ENCODE measurements at regions not wholly inside any gene's neighbourhood (a gene's known extent, or its start where the extent isn't known, plus 50 kb on each side); places are given as distances from the start of the nearest gene placed in this dataset.

DNA sequence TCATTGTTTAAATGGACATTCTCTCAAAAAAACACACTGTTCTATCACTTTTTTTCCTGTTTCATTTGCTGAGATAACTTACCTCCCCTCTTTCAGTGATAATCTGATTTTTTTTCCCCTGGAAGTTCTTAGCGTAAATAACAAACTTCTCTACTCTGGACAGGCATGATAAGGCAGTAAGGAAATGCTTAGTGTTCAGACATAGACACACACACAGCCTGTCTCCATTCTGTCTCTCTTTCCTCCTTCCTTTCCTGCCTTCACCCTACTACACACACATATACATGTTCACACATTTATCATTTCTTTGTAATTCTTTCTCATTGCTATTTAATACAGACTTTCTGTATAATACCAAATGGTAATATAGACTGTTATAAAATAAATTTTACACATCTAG lies 470.8 kb upstream of the ROBO1 start:
- Histone ChIP-seq H3K4me3 (replicated peaks; ENCODE audit: low read depth, low read length) (no peak overlapping the region), H3K36me3 (ENCODE audit: control insufficient read depth, insufficient read depth, low read length) (no peaks in the 10 kb centered on the region), H3K27me3 (replicated peaks; ENCODE audit: control insufficient read depth, insufficient read depth, low read length) (no peaks in the 10 kb centered on the region)
- no peak for DNase-seq (ENCODE audit: extremely low read depth, insufficient read length)
- TF ChIP-seq, protein P1, sequence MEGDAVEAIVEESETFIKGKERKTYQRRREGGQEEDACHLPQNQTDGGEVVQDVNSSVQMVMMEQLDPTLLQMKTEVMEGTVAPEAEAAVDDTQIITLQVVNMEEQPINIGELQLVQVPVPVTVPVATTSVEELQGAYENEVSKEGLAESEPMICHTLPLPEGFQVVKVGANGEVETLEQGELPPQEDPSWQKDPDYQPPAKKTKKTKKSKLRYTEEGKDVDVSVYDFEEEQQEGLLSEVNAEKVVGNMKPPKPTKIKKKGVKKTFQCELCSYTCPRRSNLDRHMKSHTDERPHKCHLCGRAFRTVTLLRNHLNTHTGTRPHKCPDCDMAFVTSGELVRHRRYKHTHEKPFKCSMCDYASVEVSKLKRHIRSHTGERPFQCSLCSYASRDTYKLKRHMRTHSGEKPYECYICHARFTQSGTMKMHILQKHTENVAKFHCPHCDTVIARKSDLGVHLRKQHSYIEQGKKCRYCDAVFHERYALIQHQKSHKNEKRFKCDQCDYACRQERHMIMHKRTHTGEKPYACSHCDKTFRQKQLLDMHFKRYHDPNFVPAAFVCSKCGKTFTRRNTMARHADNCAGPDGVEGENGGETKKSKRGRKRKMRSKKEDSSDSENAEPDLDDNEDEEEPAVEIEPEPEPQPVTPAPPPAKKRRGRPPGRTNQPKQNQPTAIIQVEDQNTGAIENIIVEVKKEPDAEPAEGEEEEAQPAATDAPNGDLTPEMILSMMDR (IDR thresholded peaks at IDR 0.05; ENCODE audit: insufficient read depth, low read length, poor library complexity, severe bottlenecking), result no peak

DNA sequence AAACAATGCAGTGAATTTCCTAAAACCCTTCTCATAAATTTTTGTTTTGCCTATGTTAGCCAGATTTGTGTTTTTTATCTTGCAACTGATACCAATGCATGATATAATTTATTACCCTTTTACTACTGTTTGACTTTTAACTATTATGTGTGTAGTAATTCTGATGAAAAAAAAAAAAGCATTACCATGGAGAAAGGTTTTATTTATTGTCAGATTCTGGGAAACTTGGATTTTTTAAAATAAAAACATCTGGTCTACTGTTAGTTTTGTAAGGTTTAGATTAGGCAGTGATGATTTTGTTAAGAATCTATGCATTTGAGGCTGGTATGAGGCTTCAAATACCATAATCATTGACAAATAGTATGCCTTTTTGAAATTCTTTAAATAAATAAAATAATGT lies 470.4 kb upstream of the ROBO1 start:
- Histone ChIP-seq H3K27me3 (replicated peaks; ENCODE audit: control insufficient read depth, insufficient read depth, low read length) (no peaks in the 10 kb centered on the region), H3K36me3 (ENCODE audit: control insufficient read depth, insufficient read depth, low read length) (no peaks in the 10 kb centered on the region), H3K4me3 (replicated peaks; ENCODE audit: low read depth, low read length) (no peak overlapping the region)
- TF ChIP-seq, protein P1 (IDR thresholded peaks at IDR 0.05; ENCODE audit: insufficient read depth, low read length, poor library complexity, severe bottlenecking), result no peak
- DNase-seq (ENCODE audit: extremely low read depth, insufficient read length), result no peak

DNA sequence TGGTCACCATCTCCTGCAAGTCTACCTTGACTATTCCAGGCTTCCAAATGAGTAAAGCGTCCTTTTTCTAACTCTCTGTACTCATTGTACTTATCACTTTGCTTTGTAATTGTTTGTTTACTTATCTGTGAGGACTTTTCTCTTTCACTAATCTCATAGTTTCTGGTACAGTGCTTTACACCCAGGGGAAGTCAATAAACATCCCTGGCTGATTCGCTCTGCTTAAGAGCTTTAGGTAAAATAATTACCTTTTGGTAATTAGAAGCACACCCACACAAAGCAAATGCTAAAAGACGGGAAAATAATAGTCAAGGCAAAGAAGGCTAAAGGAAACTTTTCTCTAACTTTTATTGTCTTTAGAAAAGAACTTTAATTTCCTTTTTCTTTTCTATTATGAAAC lies 466.9 kb upstream of the ROBO1 start:
- Histone ChIP-seq H3K4me3 (replicated peaks; ENCODE audit: low read depth, low read length) (no peak overlapping the region), H3K27me3 (replicated peaks; ENCODE audit: control insufficient read depth, insufficient read depth, low read length) (no peaks in the 10 kb centered on the region), H3K36me3 (ENCODE audit: control insufficient read depth, insufficient read depth, low read length) (no peaks in the 10 kb centered on the region)
- TF ChIP-seq, protein P1 (IDR thresholded peaks at IDR 0.05; ENCODE audit: insufficient read depth, low read length, poor library complexity, severe bottlenecking), result no peak
- no peak for DNase-seq (ENCODE audit: extremely low read depth, insufficient read length)

DNA sequence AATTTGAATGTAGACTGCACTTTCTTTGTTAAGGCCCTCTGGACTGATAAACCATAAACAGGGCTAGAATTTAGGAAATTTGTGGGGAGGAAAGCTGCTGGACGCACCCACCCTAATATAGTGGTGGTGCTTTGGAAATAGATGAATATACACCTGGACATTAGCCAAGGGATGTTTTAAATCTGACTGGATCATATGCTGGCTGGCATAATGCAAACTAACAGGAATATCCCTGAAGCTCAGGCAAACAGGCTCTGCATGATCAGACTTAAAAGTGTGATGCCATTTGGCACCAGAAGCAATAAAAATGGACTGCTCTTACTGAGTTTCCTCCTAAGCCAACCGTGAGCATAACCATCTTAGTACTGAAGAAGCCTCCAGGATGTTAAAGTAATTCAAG lies 465.8 kb upstream of the ROBO1 start:
- DNase-seq (ENCODE audit: extremely low read depth, insufficient read length), result no peak
- Histone ChIP-seq H3K27me3 (replicated peaks; ENCODE audit: control insufficient read depth, insufficient read depth, low read length) (no peaks in the 10 kb centered on the region), H3K36me3 (ENCODE audit: control insufficient read depth, insufficient read depth, low read length) (no peaks in the 10 kb centered on the region), H3K4me3 (replicated peaks; ENCODE audit: low read depth, low read length) (no peak overlapping the region)
- TF ChIP-seq, protein P1 (IDR thresholded peaks at IDR 0.05; ENCODE audit: insufficient read depth, low read length, poor library complexity, severe bottlenecking), result no peak

DNA sequence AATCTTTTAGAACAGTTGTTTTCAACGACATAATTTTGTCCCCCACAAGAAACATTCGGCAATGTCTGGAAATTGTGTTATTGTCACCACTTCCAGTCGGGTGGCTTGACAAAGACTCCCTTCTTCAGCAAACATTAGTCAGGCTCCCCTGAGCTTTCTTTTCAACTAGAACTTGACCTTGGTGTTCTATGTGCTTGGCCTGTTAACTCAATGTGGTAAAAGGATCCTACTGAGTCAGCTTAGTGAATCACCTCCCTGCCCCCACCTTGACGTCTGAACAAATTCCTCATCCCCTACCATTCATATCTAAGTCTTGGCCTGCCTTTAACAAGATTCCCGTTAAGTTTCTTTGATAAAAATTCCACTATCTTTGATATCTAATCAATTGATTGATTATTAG lies 465.0 kb upstream of the ROBO1 start:
- no peaks in the 10 kb centered on the region for H3K27me3 ChIP-seq (replicated peaks; ENCODE audit: control insufficient read depth, insufficient read depth, low read length)
- TF ChIP-seq, protein P1 (IDR thresholded peaks at IDR 0.05; ENCODE audit: insufficient read depth, low read length, poor library complexity, severe bottlenecking), result no peak
- DNase-seq (ENCODE audit: extremely low read depth, insufficient read length), result no peak
- no peaks in the 10 kb centered on the region for H3K36me3 ChIP-seq (ENCODE audit: control insufficient read depth, insufficient read depth, low read length)
- H3K4me3 ChIP-seq (replicated peaks; ENCODE audit: low read depth, low read length), result no peak overlapping the region

DNA sequence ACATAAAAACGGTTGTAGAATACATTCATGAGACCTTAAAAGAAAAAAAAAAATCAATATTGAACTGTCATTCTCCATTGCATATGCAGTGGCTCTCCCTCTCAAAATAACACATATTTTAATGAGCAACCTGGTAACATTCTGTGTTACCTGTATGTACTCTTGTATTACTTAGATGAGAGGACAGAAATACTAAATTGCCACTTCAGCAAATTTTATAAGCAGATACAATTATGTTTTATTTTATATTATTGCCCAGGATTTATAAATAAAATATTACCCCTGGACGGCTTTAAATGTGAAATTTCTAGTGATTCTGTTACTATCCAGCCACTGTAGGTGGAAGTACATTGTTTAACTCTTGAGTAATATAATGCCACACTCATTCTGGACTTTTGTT lies 463.2 kb upstream of the ROBO1 start:
- no peak for DNase-seq (ENCODE audit: extremely low read depth, insufficient read length)
- H3K36me3 ChIP-seq (ENCODE audit: control insufficient read depth, insufficient read depth, low read length), result no peaks in the 10 kb centered on the region
- TF ChIP-seq, protein P1 (IDR thresholded peaks at IDR 0.05; ENCODE audit: insufficient read depth, low read length, poor library complexity, severe bottlenecking), result no peak
- no peaks in the 10 kb centered on the region for H3K27me3 ChIP-seq (replicated peaks; ENCODE audit: control insufficient read depth, insufficient read depth, low read length)
- H3K4me3 ChIP-seq (replicated peaks; ENCODE audit: low read depth, low read length), result no peak overlapping the region

Data from GM06990 (cell line).